Mesothelial cell of epicardium (in vitro differentiated cells): ENCODE measurements at regions not wholly inside any gene's neighbourhood (a gene's known extent, or its start where the extent isn't known, plus 50 kb on each side); places are given as distances from the start of the nearest gene placed in this dataset.
"Not testable (repeated sequence)": the region's sequence is repeated elsewhere in the genome, so short reads cannot be mapped to it uniquely, and the experiment has no call there.

Source experiments
- DNase-seq, 2 experiments: peaks; one replicate each; pipeline ENCODE4 v3.0.0; 2021; ENCODE audit warnings: low spot score in 2 of 2; ENCODE audit not compliant: unreplicated experiment in 2 of 2
- H3K27ac Mint-ChIP-seq: 2 replicates; pipeline ENCODE4 v1.8.0; 2021; ENCODE audit warnings: mixed read lengths
- H3K27me3 Mint-ChIP-seq: 2 replicates; pipeline ENCODE4 v1.8.0; 2021; ENCODE audit warnings: low read depth, mixed read lengths
- H3K36me3 Mint-ChIP-seq: 2 replicates; pipeline ENCODE4 v1.8.0; 2021; ENCODE audit warnings: mixed read lengths
- H3K4me1 Mint-ChIP-seq: 2 replicates; pipeline ENCODE4 v1.8.0; 2021; ENCODE audit warnings: mixed read lengths
- H3K4me3 Mint-ChIP-seq: 2 replicates; pipeline ENCODE4 v1.8.0; 2021; ENCODE audit warnings: mild to moderate bottlenecking, moderate library complexity, mixed read lengths
- H3K9me3 Mint-ChIP-seq: 2 replicates; pipeline ENCODE4 v1.8.0; 2021; ENCODE audit warnings: mixed read lengths
- TF ChIP-seq, protein P1 (sequence below): fragments of 200-600 bp; sonication (generic); IDR thresholded peaks from one replicate; pipeline ENCODE4 v1.5.0; 2021; ENCODE audit warnings: antibody characterized with exemption; ENCODE audit not compliant: unreplicated experiment

GRCh38 chr7:113751547-113751946, 167.3 kb downstream of the PPP1R3A start:
- H3K27me3 Mint-ChIP-seq: peaks cover 4% of the 10 kb centered on the region
- H3K9me3 Mint-ChIP-seq: peaks cover 6% of the 10 kb centered on the region
- H3K36me3 Mint-ChIP-seq: no peaks in the 10 kb centered on the region
- no peaks in the 10 kb centered on the region for H3K4me1 Mint-ChIP-seq
- no peak for DNase-seq
- TF ChIP-seq, protein P1, sequence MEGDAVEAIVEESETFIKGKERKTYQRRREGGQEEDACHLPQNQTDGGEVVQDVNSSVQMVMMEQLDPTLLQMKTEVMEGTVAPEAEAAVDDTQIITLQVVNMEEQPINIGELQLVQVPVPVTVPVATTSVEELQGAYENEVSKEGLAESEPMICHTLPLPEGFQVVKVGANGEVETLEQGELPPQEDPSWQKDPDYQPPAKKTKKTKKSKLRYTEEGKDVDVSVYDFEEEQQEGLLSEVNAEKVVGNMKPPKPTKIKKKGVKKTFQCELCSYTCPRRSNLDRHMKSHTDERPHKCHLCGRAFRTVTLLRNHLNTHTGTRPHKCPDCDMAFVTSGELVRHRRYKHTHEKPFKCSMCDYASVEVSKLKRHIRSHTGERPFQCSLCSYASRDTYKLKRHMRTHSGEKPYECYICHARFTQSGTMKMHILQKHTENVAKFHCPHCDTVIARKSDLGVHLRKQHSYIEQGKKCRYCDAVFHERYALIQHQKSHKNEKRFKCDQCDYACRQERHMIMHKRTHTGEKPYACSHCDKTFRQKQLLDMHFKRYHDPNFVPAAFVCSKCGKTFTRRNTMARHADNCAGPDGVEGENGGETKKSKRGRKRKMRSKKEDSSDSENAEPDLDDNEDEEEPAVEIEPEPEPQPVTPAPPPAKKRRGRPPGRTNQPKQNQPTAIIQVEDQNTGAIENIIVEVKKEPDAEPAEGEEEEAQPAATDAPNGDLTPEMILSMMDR: no peak
- no peak overlapping the region for H3K27ac Mint-ChIP-seq
- H3K4me3 Mint-ChIP-seq: no peak overlapping the region

- not testable (repeated sequence) for DNase-seq, H3K4me3 Mint-ChIP-seq, H3K27ac Mint-ChIP-seq, H3K4me1 Mint-ChIP-seq, H3K36me3 Mint-ChIP-seq, H3K27me3 Mint-ChIP-seq
- H3K9me3 Mint-ChIP-seq: peaks cover 10% of the 10 kb centered on the region
Observed at GRCh38 chr7:113748385-113748784, 170.4 kb downstream of the PPP1R3A start.

- not testable (repeated sequence) for H3K27me3 Mint-ChIP-seq, H3K27ac Mint-ChIP-seq, DNase-seq, H3K36me3 Mint-ChIP-seq, H3K4me3 Mint-ChIP-seq, H3K4me1 Mint-ChIP-seq
- H3K9me3 Mint-ChIP-seq: peaks cover 22% of the 10 kb centered on the region
Observed at GRCh38 chr7:113742946-113743431, 175.8 kb downstream of the PPP1R3A start.

DNA sequence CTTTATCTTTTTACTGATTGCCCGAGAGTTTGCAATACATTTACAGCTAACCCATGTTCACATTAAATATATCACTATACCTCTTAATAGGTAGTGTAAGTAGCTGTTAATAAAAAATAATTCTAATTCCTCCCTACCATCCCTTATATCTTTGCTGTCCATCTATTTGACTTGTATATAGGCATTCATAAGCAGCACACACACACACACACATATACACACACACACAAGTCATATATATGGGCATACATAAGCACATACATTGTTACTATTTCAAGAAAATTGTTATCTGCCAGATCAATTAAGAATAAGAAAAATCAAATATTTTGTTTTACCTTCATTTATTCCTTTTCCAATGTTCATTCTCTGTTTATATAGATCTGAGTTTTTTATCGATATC, 176.4 kb downstream of the PPP1R3A start:
- Mint-ChIP-seq H3K27ac (no peak overlapping the region), H3K4me3 (no peak overlapping the region), H3K4me1 (no peaks in the 10 kb centered on the region)

DNA sequence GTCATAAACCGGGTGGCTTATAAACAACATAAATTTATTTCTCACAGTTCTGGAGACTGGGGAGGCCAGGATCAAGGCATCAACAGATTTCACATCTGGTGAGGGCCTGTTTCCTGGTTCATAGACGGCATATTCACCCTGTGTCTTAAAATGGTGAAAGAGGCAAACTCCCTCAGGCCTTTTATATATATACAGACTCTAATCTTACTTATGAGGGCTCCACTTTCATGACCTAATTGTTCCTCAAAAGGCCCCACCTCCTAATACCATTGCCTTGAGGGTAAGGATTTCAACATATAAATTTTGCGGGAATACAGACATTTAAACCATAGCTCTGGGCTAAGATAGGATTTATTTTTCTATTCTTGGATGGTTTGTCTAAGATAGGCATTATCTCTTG, 187.2 kb downstream of the PPP1R3A start:
- H3K27ac Mint-ChIP-seq: no peak overlapping the region
- no peaks in the 10 kb centered on the region for H3K36me3 Mint-ChIP-seq
- peaks cover 9% of the 10 kb centered on the region for H3K27me3 Mint-ChIP-seq
- no peak overlapping the region for H3K4me3 Mint-ChIP-seq
- no peaks in the 10 kb centered on the region for H3K9me3 Mint-ChIP-seq
- H3K4me1 Mint-ChIP-seq: no peaks in the 10 kb centered on the region
- no peak for DNase-seq
- TF ChIP-seq, protein P1: no peak

More for the DNA sequence above, 176.4 kb downstream of the PPP1R3A start:
- no peak for DNase-seq
- Mint-ChIP-seq H3K9me3 (peaks cover 22% of the 10 kb centered on the region), H3K36me3 (no peaks in the 10 kb centered on the region), H3K27me3 (no peaks in the 10 kb centered on the region)
- TF ChIP-seq, protein P1: no peak

DNA sequence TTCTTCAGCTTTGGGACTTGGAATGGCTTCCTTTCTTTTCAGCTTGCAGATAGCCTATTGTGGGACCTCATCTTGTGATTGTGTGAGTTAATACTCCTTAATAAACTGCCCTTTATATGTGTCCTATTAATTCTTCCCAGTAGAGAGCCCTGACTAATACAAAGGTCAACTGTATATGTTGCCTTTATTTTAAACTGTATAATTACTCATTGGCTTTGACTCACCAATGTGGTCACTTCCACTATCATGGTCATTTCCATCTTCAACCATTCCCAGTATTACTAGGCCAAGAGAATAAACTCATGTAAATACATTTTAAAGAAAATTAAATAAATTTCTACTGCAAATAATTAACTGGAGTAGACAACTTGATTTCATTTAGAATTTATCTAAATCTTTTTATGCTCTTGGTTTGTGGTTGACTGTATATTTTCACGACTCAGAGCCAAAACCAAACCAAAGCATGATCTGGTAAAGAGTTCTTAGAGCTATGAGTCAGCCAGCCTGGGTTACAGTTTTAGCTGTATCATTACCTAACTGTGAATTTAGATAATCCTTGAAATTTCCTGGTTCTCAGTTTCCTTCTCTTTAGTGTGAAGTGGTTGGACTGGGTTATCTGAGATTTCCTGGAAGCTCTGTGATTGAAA, 188.4 kb downstream of the PPP1R3A start:
- Mint-ChIP-seq H3K4me3 (no peak overlapping the region), H3K27ac (no peak overlapping the region), H3K36me3 (no peaks in the 10 kb centered on the region), H3K9me3 (no peaks in the 10 kb centered on the region), H3K4me1 (no peaks in the 10 kb centered on the region), H3K27me3 (peaks cover 5% of the 10 kb centered on the region)
- TF ChIP-seq, protein P1: no peak
- DNase-seq: no peak
